Bronchial epithelial cell (primary cell): ENCODE measurements at regions not wholly inside any gene's neighbourhood (a gene's known extent, or its start where the extent isn't known, plus 50 kb on each side); places are given as distances from the start of the nearest gene placed in this dataset.

Experiments
- DNase-seq: peaks from one replicate; pipeline ENCODE4 v3.0.0-alpha.2; 2010; ENCODE audit warnings: low read depth
- FAIRE-seq: peaks from 2 replicates; lab custom pipeline; 2011; peaks lifted over from hg19 to GRCh38; lab: Jason Lieb, UNC
- H3K27me3 ChIP-seq: 2 replicates; pipeline ENCODE4 v1.5.1; 2011; ENCODE audit warnings: low read length; ENCODE audit not compliant: control insufficient read depth, insufficient read depth
- H3K36me3 ChIP-seq: 2 replicates; pipeline ENCODE4 v1.5.1; 2011; ENCODE audit warnings: low read length; ENCODE audit not compliant: control insufficient read depth, insufficient read depth
- H3K4me3 ChIP-seq: 2 replicates; pipeline ENCODE4 v1.5.1; 2011; ENCODE audit warnings: mild to moderate bottlenecking, low read depth, low read length, control low read depth
- CTCF ChIP-seq: IDR thresholded peaks from 2 replicates; pipeline ENCODE4 v1.5.1; 2011; ENCODE audit warnings: mild to moderate bottlenecking, moderate library complexity, low read length, control low read depth, inconsistent platforms; ENCODE audit not compliant: insufficient read depth, severe bottlenecking

DNA sequence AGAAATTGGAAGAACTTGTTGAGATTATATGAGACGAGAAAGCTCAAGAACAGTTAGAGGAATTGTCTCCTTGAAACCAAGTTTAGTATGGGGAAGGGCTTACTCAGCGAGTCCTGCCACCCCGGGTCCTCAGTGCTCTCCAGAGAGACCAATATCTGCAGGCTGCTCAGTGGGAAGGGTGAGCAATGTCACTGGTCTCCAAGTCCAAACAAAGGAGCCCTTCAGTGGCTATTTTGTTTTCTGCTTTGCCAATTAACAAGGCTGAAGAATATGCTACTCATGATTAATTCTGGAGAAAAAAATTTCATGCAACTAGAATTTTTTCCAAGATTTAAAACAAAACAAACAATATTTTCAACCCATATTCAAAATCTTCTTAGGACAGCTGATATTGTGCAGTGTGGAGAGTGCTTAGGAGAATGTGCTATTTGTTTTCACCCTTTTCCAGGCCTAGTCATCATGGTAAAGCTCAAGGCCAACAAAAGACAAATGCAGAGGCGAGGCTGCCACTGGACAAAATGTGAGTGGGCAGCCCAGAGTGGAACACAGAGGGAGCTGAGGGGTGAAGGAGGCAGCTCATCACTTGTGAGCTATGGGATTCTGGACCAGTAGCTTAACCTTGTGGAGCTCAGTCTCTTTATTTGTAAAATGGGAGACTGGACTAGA is 83.8 kb upstream of the TMEM17 start:
- Histone ChIP-seq H3K27me3 (no peaks in the 10 kb centered on the region), H3K36me3 (no peaks in the 10 kb centered on the region), H3K4me3 (no peak overlapping the region)
- DNase-seq (no peak), FAIRE-seq (no peak)
- TF ChIP-seq CTCF: no peak

DNA sequence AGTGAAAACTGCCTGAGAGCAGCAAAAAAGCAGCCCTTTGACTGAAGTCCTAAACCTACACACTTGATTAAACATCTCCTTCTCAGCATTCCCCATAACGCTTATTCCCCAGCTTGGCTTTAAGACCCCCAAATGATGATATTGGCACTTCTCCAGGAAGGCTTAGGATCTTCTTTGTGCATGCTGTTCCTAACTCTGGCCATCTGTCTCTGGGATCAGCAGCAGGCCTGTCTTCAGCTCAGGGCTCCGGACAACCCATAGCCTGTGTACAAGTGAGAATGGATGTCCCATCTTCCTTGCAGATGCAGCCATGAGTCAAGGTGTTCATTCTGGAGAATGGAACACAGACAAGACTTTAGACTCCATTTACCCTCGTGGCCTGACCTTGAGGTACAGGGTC is 81.6 kb upstream of the TMEM17 start:
- no peak for TF ChIP-seq CTCF
- no peak overlapping the region for H3K4me3 ChIP-seq
- FAIRE-seq: no peak
- no peak for DNase-seq
- no peaks in the 10 kb centered on the region for H3K36me3 ChIP-seq
- no peaks in the 10 kb centered on the region for H3K27me3 ChIP-seq

DNA sequence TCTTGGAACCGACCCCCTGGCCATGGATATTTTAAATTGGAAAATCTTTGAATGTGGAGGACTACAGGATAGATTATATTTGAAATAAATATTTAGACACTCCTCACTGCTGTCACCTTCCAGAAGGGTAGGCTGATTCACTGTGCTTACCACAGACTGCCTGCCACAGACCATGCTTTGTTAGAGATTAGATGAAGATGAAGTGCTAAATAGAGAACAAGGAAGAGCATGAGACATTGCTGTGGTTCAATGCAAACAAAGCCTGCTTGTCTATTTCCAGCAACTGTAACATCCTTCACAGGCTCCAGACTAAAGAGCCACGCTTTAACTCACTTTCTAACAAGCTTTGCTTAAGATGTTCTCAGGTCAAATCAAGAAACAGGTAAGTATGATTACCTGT is 81.0 kb upstream of the TMEM17 start:
- no peak for TF ChIP-seq CTCF
- FAIRE-seq (no peak), DNase-seq (peak; percentile 68)
- H3K4me3 ChIP-seq: no peak overlapping the region
- no peaks in the 10 kb centered on the region for H3K27me3 ChIP-seq
- H3K36me3 ChIP-seq: no peaks in the 10 kb centered on the region

- DNase-seq: peak; percentile 94
- TF ChIP-seq CTCF: no peak
Measured at GRCh38 chr2:62578803-62579640, 73.0 kb upstream of the TMEM17 start.

DNA sequence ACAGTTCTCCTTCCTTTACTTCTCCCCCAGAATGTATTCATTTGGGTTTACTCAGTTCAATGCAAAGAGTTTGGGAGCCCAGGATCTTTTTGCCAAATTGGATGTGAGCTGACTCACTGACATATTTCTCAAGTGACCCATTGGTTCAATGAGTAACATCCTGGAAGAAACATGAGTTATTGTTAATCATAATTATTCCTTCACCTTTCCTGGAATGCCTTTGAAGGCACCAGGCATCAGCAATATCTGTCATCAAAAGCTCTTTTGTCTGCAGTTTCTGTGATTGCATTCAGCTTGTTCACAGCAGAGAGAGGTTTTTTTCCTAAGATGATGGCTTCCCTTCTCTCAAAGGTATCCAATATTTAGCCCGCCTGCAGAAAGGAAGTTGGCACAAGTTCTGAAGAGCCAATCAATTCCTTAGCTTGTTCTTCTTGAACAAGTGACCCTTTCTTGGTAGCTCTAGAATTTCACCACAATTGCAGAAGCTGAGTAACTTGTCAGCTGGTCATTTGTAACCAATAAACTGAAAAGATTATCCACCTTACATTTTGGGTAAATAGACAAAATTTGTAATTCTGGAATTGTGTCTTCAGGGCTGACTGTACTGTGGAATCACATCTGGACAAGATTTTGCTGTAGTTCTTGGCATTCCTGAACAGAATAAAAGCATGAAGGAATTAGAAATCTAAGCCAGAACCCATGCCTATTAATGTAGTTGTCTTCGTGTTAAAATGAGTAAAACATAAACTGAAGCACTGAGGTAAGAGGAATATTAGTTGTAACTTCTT is 72.2 kb upstream of the TMEM17 start:
- FAIRE-seq (no peak), DNase-seq (peak; percentile 99)
- no peak for TF ChIP-seq CTCF
- Histone ChIP-seq H3K27me3 (no peaks in the 10 kb centered on the region), H3K36me3 (no peaks in the 10 kb centered on the region), H3K4me3 (no peak overlapping the region)

More at GRCh38 chr2:62578803-62579640, 73.0 kb upstream of the TMEM17 start:
- Histone ChIP-seq H3K4me3 (no peak overlapping the region), H3K27me3 (no peaks in the 10 kb centered on the region), H3K36me3 (no peaks in the 10 kb centered on the region)
- no peak for FAIRE-seq
